Spinal cord (tissue), 9 donors: ENCODE measurements at regions not wholly inside any gene's neighbourhood (a gene's known extent, or its start where the extent isn't known, plus 50 kb on each side); places are given as distances from the start of the nearest gene placed in this dataset.
A peak's percentile ranks its signal among the peaks of the same experiment; 100 is the strongest.

Experiments
- DNase-seq, 6 donors: peaks; one replicate each; pipeline versions ENCODE4 v3.0.0 to v3.0.0-alpha.2; 2013 to 2015; ENCODE audit warnings: low spot score in 6 of 6, low read depth in 4 of 6
- H3K27ac ChIP-seq: one replicate; pipeline ENCODE4 v1.5.1; 2013; ENCODE audit warnings: low read depth, low read length, control low read depth
- H3K27me3 ChIP-seq: one replicate; pipeline ENCODE4 v1.6.1; 2013; ENCODE audit warnings: low read length; ENCODE audit not compliant: control insufficient read depth, insufficient read depth
- H3K36me3 ChIP-seq: one replicate; pipeline ENCODE4 v1.6.1; 2013; ENCODE audit warnings: low read length; ENCODE audit not compliant: control insufficient read depth, insufficient read depth
- H3K4me1 ChIP-seq: one replicate; pipeline ENCODE4 v1.6.1; 2013; ENCODE audit warnings: low read length; ENCODE audit not compliant: control insufficient read depth, insufficient read depth
- H3K4me3 ChIP-seq: one replicate; pipeline ENCODE4 v1.5.1; 2013; ENCODE audit warnings: low read depth, low read length, control low read depth
- H3K9me3 ChIP-seq: one replicate; pipeline ENCODE4 v1.6.1; 2013; ENCODE audit warnings: low read length; ENCODE audit not compliant: control insufficient read depth, insufficient read depth
- WGBS: methylation state at CpG from one replicate; pipeline ENCODE4 v1.1.5; 2013; ENCODE audit warnings: missing lambda C conversion rate; ENCODE audit not compliant: insufficient coverage; 5-methylcytosine and 5-hydroxymethylcytosine counted together
- donor health status: healthy.

- Histone ChIP-seq H3K27ac (no peak overlapping the region), H3K4me3 (no peak overlapping the region), H3K27me3 (no peaks in the 10 kb centered on the region), H3K4me1 (no peaks in the 10 kb centered on the region), H3K36me3 (no peaks in the 10 kb centered on the region), H3K9me3 (no peaks in the 10 kb centered on the region)
- no CpG with 5 or more reads among the region's 1 CpG for WGBS
- DNase-seq: peak in 1 of 6 donors; percentile 81
Measured at GRCh38 chr4:62849696-62850095, 1559.6 kb downstream of the TECRL start.

- DNase-seq: peak in 1 of 6 donors; percentile 51
- H3K9me3 ChIP-seq: peaks cover 1% of the 10 kb centered on the region
- H3K27ac ChIP-seq: no peak overlapping the region
- no CpG with 5 or more reads among the region's 2 CpGs for WGBS
- H3K4me3 ChIP-seq: no peak overlapping the region
- H3K4me1 ChIP-seq: no peaks in the 10 kb centered on the region
- H3K27me3 ChIP-seq: no peaks in the 10 kb centered on the region
- no peaks in the 10 kb centered on the region for H3K36me3 ChIP-seq
Measured at GRCh38 chr4:62835631-62836030, 1573.6 kb downstream of the TECRL start.

GRCh38 chr4:62822306-62822705, 1586.9 kb downstream of the TECRL start:
- no peaks in the 10 kb centered on the region for H3K4me1 ChIP-seq
- no CpG with 5 or more reads among the region's 1 CpG for WGBS
- no peak overlapping the region for H3K27ac ChIP-seq
- no peaks in the 10 kb centered on the region for H3K36me3 ChIP-seq
- H3K4me3 ChIP-seq: no peak overlapping the region
- no peaks in the 10 kb centered on the region for H3K27me3 ChIP-seq
- H3K9me3 ChIP-seq: no peaks in the 10 kb centered on the region
- peak in 2 of 6 donors; percentile 61 to 75 for DNase-seq

- H3K36me3 ChIP-seq: no peaks in the 10 kb centered on the region
- peak in 1 of 6 donors; percentile 19 for DNase-seq
- H3K4me3 ChIP-seq: no peak overlapping the region
- H3K27me3 ChIP-seq: no peaks in the 10 kb centered on the region
- no peak overlapping the region for H3K27ac ChIP-seq
- H3K4me1 ChIP-seq: no peaks in the 10 kb centered on the region
- 45% methylated on average over 15 of the region's 25 CpGs for WGBS
- no peaks in the 10 kb centered on the region for H3K9me3 ChIP-seq
Measured at GRCh38 chr4:62816566-62816965, 1592.7 kb downstream of the TECRL start.

- no peaks in the 10 kb centered on the region for H3K36me3 ChIP-seq
- WGBS: no CpG with 5 or more reads among the region's 3 CpGs
- DNase-seq: peak in 4 of 6 donors; percentile 5 to 48 (median 16)
- no peaks in the 10 kb centered on the region for H3K27me3 ChIP-seq
- no peak overlapping the region for H3K4me3 ChIP-seq
- H3K4me1 ChIP-seq: no peaks in the 10 kb centered on the region
- no peak overlapping the region for H3K27ac ChIP-seq
- H3K9me3 ChIP-seq: no peaks in the 10 kb centered on the region
Measured at GRCh38 chr4:62814510-62815047, 1594.7 kb downstream of the TECRL start.

GRCh38 chr4:62806816-62807215, 1602.4 kb downstream of the TECRL start:
- Histone ChIP-seq H3K27me3 (no peaks in the 10 kb centered on the region), H3K4me3 (no peak overlapping the region), H3K36me3 (no peaks in the 10 kb centered on the region), H3K9me3 (no peaks in the 10 kb centered on the region), H3K4me1 (no peaks in the 10 kb centered on the region), H3K27ac (no peak overlapping the region)
- DNase-seq: no peak
- WGBS: no CpG with 5 or more reads among the region's 5 CpGs

GRCh38 chr4:62804075-62804474, 1603.9 kb downstream of the ADGRL3 start:
- no CpG with 5 or more reads among the region's 2 CpGs for WGBS
- Histone ChIP-seq H3K36me3 (no peaks in the 10 kb centered on the region), H3K27me3 (no peaks in the 10 kb centered on the region), H3K9me3 (no peaks in the 10 kb centered on the region), H3K4me1 (no peaks in the 10 kb centered on the region), H3K4me3 (no peak overlapping the region), H3K27ac (no peak overlapping the region)
- DNase-seq: no peak

GRCh38 chr4:62797221-62797620, 1597.1 kb downstream of the ADGRL3 start:
- no peak overlapping the region for H3K4me3 ChIP-seq
- H3K27me3 ChIP-seq: no peaks in the 10 kb centered on the region
- H3K36me3 ChIP-seq: no peaks in the 10 kb centered on the region
- DNase-seq: no peak
- no peak overlapping the region for H3K27ac ChIP-seq
- H3K9me3 ChIP-seq: no peaks in the 10 kb centered on the region
- no peaks in the 10 kb centered on the region for H3K4me1 ChIP-seq
- no CpG with 5 or more reads among the region's 1 CpG for WGBS

- Histone ChIP-seq H3K27ac (no peak overlapping the region), H3K9me3 (no peaks in the 10 kb centered on the region), H3K36me3 (no peaks in the 10 kb centered on the region), H3K4me3 (no peak overlapping the region), H3K4me1 (no peaks in the 10 kb centered on the region), H3K27me3 (no peaks in the 10 kb centered on the region)
- no CpG with 5 or more reads among the region's 2 CpGs for WGBS
- no peak for DNase-seq
Measured at GRCh38 chr4:62791386-62791785, 1591.3 kb downstream of the ADGRL3 start.

- Histone ChIP-seq H3K27me3 (no peaks in the 10 kb centered on the region), H3K9me3 (no peaks in the 10 kb centered on the region), H3K27ac (no peak overlapping the region), H3K4me3 (no peak overlapping the region), H3K4me1 (no peaks in the 10 kb centered on the region), H3K36me3 (no peaks in the 10 kb centered on the region)
- DNase-seq: peak in 2 of 6 donors; percentile 16 to 26
- 33% methylated on average over 7 of the region's 9 CpGs for WGBS
Measured at GRCh38 chr4:62771983-62772557, 1571.9 kb downstream of the ADGRL3 start.
